K562 (cell line): ENCODE measurements at regions not wholly inside any gene's neighbourhood (a gene's known extent, or its start where the extent isn't known, plus 50 kb on each side); places are given as distances from the start of the nearest gene placed in this dataset.

Experiments
- REST ChIP-seq, 2 experiments: fragments of 450-650 bp; formaldehyde crosslinking in 1 of 2; IDR thresholded peaks; 2 replicates each; pipeline versions ENCODE4 v1.4.0 to v1.6.1; 2014 to 2020; ENCODE audit warnings: mild to moderate bottlenecking in 2 of 2, borderline replicate concordance in 1 of 2, low read depth in 1 of 2
- ZNF253 ChIP-seq: fragments of 250-450 bp; sonication (Bioruptor Pico); conservative IDR thresholded peaks from 2 replicates; pipeline ENCODE4 v1.6.1; 2021; ENCODE audit warnings: mild to moderate bottlenecking
- ZNF57 ChIP-seq: fragments of 450-650 bp; formaldehyde crosslinking; IDR thresholded peaks from 2 replicates; pipeline ENCODE4 v1.4.0; 2020; ENCODE audit warnings: mild to moderate bottlenecking, moderate library complexity
- TF ChIP-seq, protein P1 (sequence below): IDR thresholded peaks from 2 replicates; pipeline ENCODE4 v1.6.1; 2011; ENCODE audit not compliant: insufficient read length; ENCODE audit errors: extremely low read depth

- TF ChIP-seq ZNF57 = no peak
- TF ChIP-seq, protein P1, sequence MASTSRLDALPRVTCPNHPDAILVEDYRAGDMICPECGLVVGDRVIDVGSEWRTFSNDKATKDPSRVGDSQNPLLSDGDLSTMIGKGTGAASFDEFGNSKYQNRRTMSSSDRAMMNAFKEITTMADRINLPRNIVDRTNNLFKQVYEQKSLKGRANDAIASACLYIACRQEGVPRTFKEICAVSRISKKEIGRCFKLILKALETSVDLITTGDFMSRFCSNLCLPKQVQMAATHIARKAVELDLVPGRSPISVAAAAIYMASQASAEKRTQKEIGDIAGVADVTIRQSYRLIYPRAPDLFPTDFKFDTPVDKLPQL = no peak
- no peak for TF ChIP-seq REST (IDR thresholded peaks at IDR 0.05; ENCODE audit: borderline replicate concordance)
- no peak for TF ChIP-seq REST (CRISPR knock-in tag; IDR thresholded peaks at IDR 0.05; ENCODE audit: low read depth)
- no peak for TF ChIP-seq ZNF253 (CRISPR knock-in tag)
- TF ChIP-seq, all 486 proteins: peak for 0
These were observed 204.2 kb downstream of the ANKRD60 start (continued) for GRCh38 chr20:58024241-58024721.
